ENCODE measurements at regions not wholly inside any gene's neighbourhood (a gene's known extent, or its start where the extent isn't known, plus 50 kb on each side); places are given as distances from the start of the nearest gene placed in this dataset.
A peak's percentile ranks its signal among the peaks of the same experiment; 100 is the strongest.
"Not testable (repeated sequence)": the region's sequence is repeated elsewhere in the genome, so short reads cannot be mapped to it uniquely, and the experiment has no call there.

- WGBS (ENCODE audit: insufficient coverage) = no CpG with 5 or more reads among the region's 3 CpGs
- peak in 2 of 6 donors; percentile 4 to 42 for DNase-seq (ENCODE audit: low read depth in 4 of 6, low spot score in 6 of 6)
- Histone ChIP-seq H3K27me3 (ENCODE audit: control insufficient read depth, insufficient read depth, low read length) (no peaks in the 10 kb centered on the region), H3K4me3 (ENCODE audit: low read depth, low read length) (no peak overlapping the region), H3K9me3 (ENCODE audit: control insufficient read depth, insufficient read depth, low read length) (no peaks in the 10 kb centered on the region), H3K27ac (ENCODE audit: low read depth, low read length) (no peak overlapping the region), H3K36me3 (ENCODE audit: control insufficient read depth, insufficient read depth, low read length) (no peaks in the 10 kb centered on the region), H3K4me1 (ENCODE audit: control insufficient read depth, insufficient read depth, low read length) (no peaks in the 10 kb centered on the region)
Observed at GRCh38 chr1:60504206-60504840, 430.8 kb upstream of the C1orf87 start.

DNA sequence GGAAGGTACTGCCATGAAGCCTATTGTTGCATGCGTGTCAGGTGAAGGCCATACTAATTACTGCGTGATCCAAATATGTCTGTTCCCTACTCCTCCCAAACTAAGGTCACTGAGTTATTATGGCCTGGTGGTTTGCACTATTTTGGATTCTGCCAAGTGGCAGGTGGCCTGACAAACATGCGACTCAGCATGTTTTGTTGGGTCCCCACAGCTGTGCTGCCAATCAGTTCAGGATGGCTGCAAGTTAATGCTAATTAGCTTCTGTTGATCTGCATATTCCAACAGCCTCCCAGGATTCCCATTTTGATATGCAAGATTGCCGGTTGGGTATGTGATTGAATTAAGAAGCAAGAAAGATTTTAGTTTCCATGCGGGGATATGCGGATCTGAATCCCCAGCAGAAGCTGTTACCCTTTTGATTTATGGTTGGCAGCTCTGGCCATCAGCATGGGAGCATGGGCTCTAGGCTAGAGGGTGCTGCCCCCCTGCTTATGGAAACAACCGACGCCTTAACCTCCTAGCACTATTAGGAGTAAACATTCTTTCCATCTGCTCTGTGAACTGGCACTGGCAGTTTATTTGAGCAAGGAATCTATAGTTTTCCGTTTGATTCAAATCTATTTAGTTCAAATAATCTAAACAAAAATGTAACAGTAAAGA is 429.8 kb upstream of the C1orf87 start:
- no peaks in the 10 kb centered on the region for H3K36me3 ChIP-seq (ENCODE audit: control insufficient read depth, insufficient read depth, low read length)
- 39% methylated on average over 4 of the region's 9 CpGs for WGBS (ENCODE audit: insufficient coverage)
- peak overlapping the region; percentile 10 for H3K27ac ChIP-seq (ENCODE audit: low read depth, low read length)
- H3K9me3 ChIP-seq (ENCODE audit: control insufficient read depth, insufficient read depth, low read length) = no peaks in the 10 kb centered on the region
- no peaks in the 10 kb centered on the region for H3K4me1 ChIP-seq (ENCODE audit: control insufficient read depth, insufficient read depth, low read length)
- peak in 3 of 6 donors; percentile 13 to 89 (median 84) for DNase-seq (ENCODE audit: low read depth in 4 of 6, low spot score in 6 of 6)
- no peak overlapping the region for H3K4me3 ChIP-seq (ENCODE audit: low read depth, low read length)
- H3K27me3 ChIP-seq (ENCODE audit: control insufficient read depth, insufficient read depth, low read length) = no peaks in the 10 kb centered on the region

DNA sequence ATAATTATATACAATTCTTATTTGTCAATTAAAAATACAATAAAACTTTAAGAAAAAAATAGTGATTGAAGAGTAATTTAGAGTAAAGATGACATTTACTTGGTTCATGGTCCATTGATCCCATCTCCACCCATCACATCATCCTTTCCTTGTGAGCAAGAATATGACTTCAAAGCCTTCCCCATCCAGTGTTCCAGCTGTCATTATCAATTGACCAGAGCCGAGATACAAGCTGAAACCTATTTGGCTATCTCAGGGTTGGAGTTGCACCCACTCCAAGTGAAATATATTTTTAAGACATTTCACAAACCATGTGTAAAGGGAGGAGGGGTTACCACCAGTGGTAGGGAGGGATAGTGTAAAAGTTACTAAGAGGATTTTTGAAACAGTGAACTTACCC is 428.9 kb upstream of the C1orf87 start:
- H3K4me1 ChIP-seq (ENCODE audit: control insufficient read depth, insufficient read depth, low read length) = no peaks in the 10 kb centered on the region
- H3K9me3 ChIP-seq (ENCODE audit: control insufficient read depth, insufficient read depth, low read length) = no peaks in the 10 kb centered on the region
- no CpG with 5 or more reads among the region's 1 CpG for WGBS (ENCODE audit: insufficient coverage)
- DNase-seq (ENCODE audit: low read depth in 4 of 6, low spot score in 6 of 6) = no peak
- H3K27ac ChIP-seq (ENCODE audit: low read depth, low read length) = no peak overlapping the region
- no peaks in the 10 kb centered on the region for H3K27me3 ChIP-seq (ENCODE audit: control insufficient read depth, insufficient read depth, low read length)
- no peaks in the 10 kb centered on the region for H3K36me3 ChIP-seq (ENCODE audit: control insufficient read depth, insufficient read depth, low read length)
- H3K4me3 ChIP-seq (ENCODE audit: low read depth, low read length) = no peak overlapping the region

DNA sequence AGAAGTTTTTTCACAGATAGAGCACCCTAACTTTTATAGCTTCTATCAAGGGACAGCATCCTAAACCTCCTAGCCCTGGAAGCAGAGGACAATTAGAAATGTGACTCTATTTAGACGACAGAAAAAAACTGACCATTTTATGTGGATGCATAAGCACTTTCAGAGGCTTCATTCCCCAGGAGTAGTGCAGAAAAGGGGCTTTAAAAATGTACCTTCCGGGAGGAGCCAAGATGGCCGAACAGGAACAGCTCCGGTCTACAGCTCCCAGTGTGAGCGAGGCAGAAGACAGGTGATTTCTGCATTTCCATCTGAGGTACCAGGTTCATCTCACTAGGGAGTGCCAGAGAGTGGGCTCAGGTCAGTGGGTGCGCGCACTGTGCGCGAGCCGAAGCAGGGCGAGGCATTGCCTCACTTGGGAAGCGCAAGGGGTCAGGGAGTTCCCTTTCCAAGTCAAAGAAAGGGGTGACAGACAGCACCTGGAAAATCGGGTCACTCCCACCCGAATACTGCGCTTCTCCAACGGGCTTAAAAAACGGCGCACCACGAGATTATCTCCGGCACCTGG is 416.4 kb upstream of the C1orf87 start:
- H3K4me1 ChIP-seq (ENCODE audit: control insufficient read depth, insufficient read depth, low read length); H3K27me3 ChIP-seq (ENCODE audit: control insufficient read depth, insufficient read depth, low read length); H3K4me3 ChIP-seq (ENCODE audit: low read depth, low read length); H3K9me3 ChIP-seq (ENCODE audit: control insufficient read depth, insufficient read depth, low read length); DNase-seq (ENCODE audit: low read depth in 4 of 6, low spot score in 6 of 6); H3K36me3 ChIP-seq (ENCODE audit: control insufficient read depth, insufficient read depth, low read length); H3K27ac ChIP-seq (ENCODE audit: low read depth, low read length): not testable (repeated sequence)
- WGBS (ENCODE audit: insufficient coverage) = 92% methylated on average over 20 of the region's 20 CpGs

- DNase-seq (ENCODE audit: low read depth in 4 of 6, low spot score in 6 of 6) = no peak
- Histone ChIP-seq H3K4me1 (ENCODE audit: control insufficient read depth, insufficient read depth, low read length) (no peaks in the 10 kb centered on the region), H3K36me3 (ENCODE audit: control insufficient read depth, insufficient read depth, low read length) (no peaks in the 10 kb centered on the region), H3K9me3 (ENCODE audit: control insufficient read depth, insufficient read depth, low read length) (no peaks in the 10 kb centered on the region), H3K4me3 (ENCODE audit: low read depth, low read length) (no peak overlapping the region), H3K27ac (ENCODE audit: low read depth, low read length) (no peak overlapping the region), H3K27me3 (ENCODE audit: control insufficient read depth, insufficient read depth, low read length) (no peaks in the 10 kb centered on the region)
Observed at GRCh38 chr1:60488847-60489246, 415.3 kb upstream of the C1orf87 start.

DNA sequence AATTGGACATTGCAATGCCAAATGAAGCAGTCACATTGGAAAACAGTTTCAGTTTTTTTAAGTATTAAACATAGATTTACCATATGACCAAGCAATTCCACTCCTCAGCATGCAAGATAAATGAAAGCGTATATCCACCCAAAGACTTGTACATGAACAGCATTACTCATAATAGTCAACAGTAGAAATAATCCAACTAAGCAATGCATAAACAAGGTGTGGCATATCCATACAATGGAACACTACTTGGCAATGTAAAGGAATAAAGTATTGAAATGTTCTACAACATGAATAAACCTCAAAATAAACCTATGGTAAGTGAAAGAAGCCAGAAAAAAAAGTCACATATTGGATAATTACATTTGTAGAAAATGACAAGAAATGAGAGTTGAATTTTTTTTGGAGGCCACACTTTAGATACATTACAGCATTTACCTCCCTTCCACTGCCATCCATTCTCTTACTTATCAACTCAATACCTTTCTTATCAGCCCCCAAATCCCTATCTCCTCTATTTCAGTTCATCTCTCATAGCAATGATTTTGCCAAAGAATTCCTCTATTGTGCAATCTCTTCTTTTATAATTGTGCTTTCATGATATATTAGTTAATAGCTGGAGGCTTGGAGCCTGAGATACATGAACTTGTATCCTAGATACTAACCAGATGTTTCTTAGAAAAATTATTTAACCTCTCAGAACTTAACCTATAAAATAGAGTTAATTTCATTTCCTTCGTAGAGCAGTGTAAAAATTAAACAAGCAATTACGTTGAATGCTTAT is 414.2 kb upstream of the C1orf87 start:
- Histone ChIP-seq H3K27ac (ENCODE audit: low read depth, low read length) (no peak overlapping the region), H3K4me3 (ENCODE audit: low read depth, low read length) (no peak overlapping the region), H3K27me3 (ENCODE audit: control insufficient read depth, insufficient read depth, low read length) (no peaks in the 10 kb centered on the region), H3K4me1 (ENCODE audit: control insufficient read depth, insufficient read depth, low read length) (no peaks in the 10 kb centered on the region), H3K9me3 (ENCODE audit: control insufficient read depth, insufficient read depth, low read length) (no peaks in the 10 kb centered on the region), H3K36me3 (ENCODE audit: control insufficient read depth, insufficient read depth, low read length) (no peaks in the 10 kb centered on the region)
- no peak for DNase-seq (ENCODE audit: low read depth in 4 of 6, low spot score in 6 of 6)
- no CpG with 5 or more reads among the region's 3 CpGs for WGBS (ENCODE audit: insufficient coverage)

DNA sequence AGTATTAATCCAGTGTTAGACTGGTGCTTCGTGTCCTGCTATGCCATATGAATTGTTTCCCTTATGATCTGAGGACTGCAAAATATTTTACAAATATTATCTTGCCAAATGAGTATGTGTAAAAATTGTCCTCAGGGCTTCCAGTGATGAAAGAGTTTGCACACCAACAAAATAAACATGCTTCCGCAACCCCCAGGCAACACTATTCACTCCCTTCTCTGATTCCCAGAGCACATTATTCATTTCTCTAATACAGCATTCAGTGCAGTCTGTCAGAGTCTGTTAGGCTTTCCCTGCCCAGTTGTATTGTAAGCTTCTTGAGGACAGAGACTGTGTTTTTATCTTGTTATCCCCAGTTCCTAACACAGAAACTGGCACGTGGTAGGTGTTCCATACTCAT is 409.9 kb upstream of the C1orf87 start:
- DNase-seq (ENCODE audit: low read depth in 4 of 6, low spot score in 6 of 6) = peak in 3 of 6 donors; percentile 15 to 71 (median 21)
- Histone ChIP-seq H3K4me1 (ENCODE audit: control insufficient read depth, insufficient read depth, low read length) (no peaks in the 10 kb centered on the region), H3K4me3 (ENCODE audit: low read depth, low read length) (no peak overlapping the region), H3K36me3 (ENCODE audit: control insufficient read depth, insufficient read depth, low read length) (no peaks in the 10 kb centered on the region), H3K9me3 (ENCODE audit: control insufficient read depth, insufficient read depth, low read length) (peaks cover 4% of the 10 kb centered on the region), H3K27ac (ENCODE audit: low read depth, low read length) (no peak overlapping the region), H3K27me3 (ENCODE audit: control insufficient read depth, insufficient read depth, low read length) (no peaks in the 10 kb centered on the region)
- WGBS (ENCODE audit: insufficient coverage) = no CpG with 5 or more reads among the region's 3 CpGs

- Histone ChIP-seq H3K4me1 (ENCODE audit: control insufficient read depth, insufficient read depth, low read length) (no peaks in the 10 kb centered on the region), H3K9me3 (ENCODE audit: control insufficient read depth, insufficient read depth, low read length) (no peaks in the 10 kb centered on the region), H3K27me3 (ENCODE audit: control insufficient read depth, insufficient read depth, low read length) (no peaks in the 10 kb centered on the region), H3K27ac (ENCODE audit: low read depth, low read length) (no peak overlapping the region), H3K36me3 (ENCODE audit: control insufficient read depth, insufficient read depth, low read length) (no peaks in the 10 kb centered on the region), H3K4me3 (ENCODE audit: low read depth, low read length) (no peak overlapping the region)
- WGBS (ENCODE audit: insufficient coverage) = no CpG with 5 or more reads among the region's 1 CpG
- no peak for DNase-seq (ENCODE audit: low read depth in 4 of 6, low spot score in 6 of 6)
Observed at GRCh38 chr1:60470246-60470645, 396.7 kb upstream of the C1orf87 start.

DNA sequence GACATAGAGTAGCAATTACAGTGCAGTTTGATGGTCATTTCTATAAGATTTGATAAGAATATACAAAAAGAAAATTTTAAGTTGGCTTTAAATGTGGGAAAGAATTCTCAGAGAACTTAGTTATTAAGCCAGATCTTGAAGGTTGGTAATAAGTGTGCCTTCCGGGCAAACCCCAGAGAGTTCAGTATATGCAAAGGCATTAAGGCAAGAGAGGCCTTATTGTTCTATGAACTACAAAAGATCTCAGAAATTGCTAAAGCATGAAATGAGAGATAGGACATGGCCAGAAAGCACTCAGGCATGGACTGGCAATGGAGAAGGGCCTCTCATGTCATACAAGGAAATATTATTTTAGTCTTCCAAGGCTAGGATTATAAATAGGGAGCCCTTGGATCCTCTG is 390.2 kb upstream of the C1orf87 start:
- H3K4me3 ChIP-seq (ENCODE audit: low read depth, low read length) = no peak overlapping the region
- no peaks in the 10 kb centered on the region for H3K36me3 ChIP-seq (ENCODE audit: control insufficient read depth, insufficient read depth, low read length)
- no peak overlapping the region for H3K27ac ChIP-seq (ENCODE audit: low read depth, low read length)
- no peaks in the 10 kb centered on the region for H3K27me3 ChIP-seq (ENCODE audit: control insufficient read depth, insufficient read depth, low read length)
- DNase-seq (ENCODE audit: low read depth in 4 of 6, low spot score in 6 of 6) = no peak
- WGBS (ENCODE audit: insufficient coverage) = 100% methylated on average over 1 of the region's 1 CpG
- H3K4me1 ChIP-seq (ENCODE audit: control insufficient read depth, insufficient read depth, low read length) = no peaks in the 10 kb centered on the region
- H3K9me3 ChIP-seq (ENCODE audit: control insufficient read depth, insufficient read depth, low read length) = peaks cover 1% of the 10 kb centered on the region

All from spinal cord (tissue), 9 donors.